Fibroblast of the aortic adventitia (primary cell): ENCODE measurements at regions not wholly inside any gene's neighbourhood (a gene's known extent, or its start where the extent isn't known, plus 50 kb on each side); places are given as distances from the start of the nearest gene placed in this dataset.

Experiments
- DNase-seq: peaks from one replicate; pipeline ENCODE4 v3.0.0-alpha.2; 2010; ENCODE audit warnings: low read depth
- H3K4me3 ChIP-seq: 2 replicates; pipeline ENCODE4 v1.5.1; 2011; ENCODE audit warnings: low read depth, mild to moderate bottlenecking, control low read depth, low read length, moderate library complexity
- TF ChIP-seq, protein P1 (sequence below): IDR thresholded peaks from 2 replicates; pipeline ENCODE4 v1.5.1; 2011; ENCODE audit warnings: mild to moderate bottlenecking, low read length, control low read depth, inconsistent platforms; ENCODE audit not compliant: insufficient read depth

DNA sequence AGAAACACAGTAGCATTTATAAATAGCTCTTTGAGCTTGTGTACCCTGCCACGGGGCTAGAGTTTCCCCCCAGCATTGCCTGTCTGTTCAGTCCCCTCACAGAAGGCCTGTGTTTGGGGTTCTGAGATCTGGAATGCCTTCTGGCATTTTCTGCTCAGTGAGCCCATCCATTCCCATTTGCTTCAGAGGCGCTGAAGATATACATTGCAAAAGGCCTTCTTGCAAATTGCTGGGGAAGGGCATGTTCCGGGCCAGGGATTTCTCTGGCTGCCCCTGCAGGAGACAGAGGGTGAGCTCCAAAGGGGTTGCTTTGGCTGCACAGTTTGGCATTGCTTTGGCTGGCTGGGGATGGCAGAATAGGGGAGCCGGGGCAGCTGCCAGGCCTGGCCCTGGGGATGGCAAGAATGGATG, 308.4 kb downstream of the MSX2 start:
- TF ChIP-seq, protein P1, sequence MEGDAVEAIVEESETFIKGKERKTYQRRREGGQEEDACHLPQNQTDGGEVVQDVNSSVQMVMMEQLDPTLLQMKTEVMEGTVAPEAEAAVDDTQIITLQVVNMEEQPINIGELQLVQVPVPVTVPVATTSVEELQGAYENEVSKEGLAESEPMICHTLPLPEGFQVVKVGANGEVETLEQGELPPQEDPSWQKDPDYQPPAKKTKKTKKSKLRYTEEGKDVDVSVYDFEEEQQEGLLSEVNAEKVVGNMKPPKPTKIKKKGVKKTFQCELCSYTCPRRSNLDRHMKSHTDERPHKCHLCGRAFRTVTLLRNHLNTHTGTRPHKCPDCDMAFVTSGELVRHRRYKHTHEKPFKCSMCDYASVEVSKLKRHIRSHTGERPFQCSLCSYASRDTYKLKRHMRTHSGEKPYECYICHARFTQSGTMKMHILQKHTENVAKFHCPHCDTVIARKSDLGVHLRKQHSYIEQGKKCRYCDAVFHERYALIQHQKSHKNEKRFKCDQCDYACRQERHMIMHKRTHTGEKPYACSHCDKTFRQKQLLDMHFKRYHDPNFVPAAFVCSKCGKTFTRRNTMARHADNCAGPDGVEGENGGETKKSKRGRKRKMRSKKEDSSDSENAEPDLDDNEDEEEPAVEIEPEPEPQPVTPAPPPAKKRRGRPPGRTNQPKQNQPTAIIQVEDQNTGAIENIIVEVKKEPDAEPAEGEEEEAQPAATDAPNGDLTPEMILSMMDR: no peak
- no peak overlapping the region for H3K4me3 ChIP-seq
- DNase-seq: no peak

DNA sequence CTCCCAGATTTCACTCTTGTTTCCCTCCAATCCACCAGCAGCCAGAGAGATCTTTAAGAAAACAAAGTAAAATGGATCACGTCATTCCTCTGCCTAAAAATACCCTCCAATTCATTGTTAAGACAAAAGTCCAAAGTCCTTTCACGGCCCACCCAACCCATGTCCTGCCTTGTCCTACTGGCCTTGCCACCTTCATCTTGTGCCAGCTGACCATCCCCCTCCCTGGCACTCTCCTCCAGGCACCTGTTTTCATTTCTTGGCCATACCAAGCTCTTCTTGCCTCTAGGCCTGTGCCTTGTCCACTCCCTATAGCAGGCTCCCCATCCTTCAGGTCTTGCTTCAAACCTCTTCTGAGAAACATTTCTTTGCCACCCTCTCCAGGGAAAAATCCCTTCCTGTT, 307.6 kb downstream of the MSX2 start:
- H3K4me3 ChIP-seq: no peak overlapping the region
- no peak for DNase-seq
- TF ChIP-seq, protein P1: no peak

DNA sequence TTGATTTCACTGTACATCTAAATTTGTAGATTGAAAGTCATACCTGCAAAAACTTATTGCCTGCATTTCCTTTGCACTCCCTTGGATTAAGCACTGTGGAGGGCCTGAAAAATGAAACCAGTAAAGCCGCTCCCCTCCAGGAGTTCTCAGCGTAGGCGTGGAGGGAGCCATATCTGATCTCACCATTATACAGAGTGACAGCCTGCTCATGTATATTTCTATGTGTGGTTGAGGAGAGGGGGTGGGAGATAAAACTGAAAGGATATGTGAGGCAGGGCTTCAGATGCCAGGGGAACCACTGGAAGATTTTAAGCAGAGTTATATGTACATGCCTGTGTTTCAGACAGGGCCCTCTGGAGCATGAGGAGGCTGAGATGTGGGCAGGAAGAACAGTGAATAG, 303.0 kb downstream of the MSX2 start:
- TF ChIP-seq, protein P1: no peak
- no peak for DNase-seq
- H3K4me3 ChIP-seq: no peak overlapping the region

DNA sequence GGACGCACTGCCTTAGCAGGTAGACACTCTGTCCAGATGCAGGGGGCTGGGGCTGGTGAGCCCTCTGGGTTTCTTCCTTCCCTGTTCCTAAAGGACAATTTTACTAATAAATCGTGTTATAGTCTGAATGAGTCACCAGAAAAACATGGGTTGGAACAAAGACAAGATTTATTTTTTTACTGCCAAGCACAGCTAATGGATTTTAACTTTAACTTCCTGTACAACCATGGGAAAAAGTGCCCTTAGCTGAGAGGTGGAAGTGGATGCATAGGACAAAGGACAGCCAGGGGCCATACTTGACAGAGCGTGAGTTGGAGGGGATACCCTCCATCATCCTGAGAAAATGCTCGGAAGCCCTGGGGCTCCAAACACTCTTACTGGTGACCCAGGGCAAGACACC, 300.7 kb downstream of the MSX2 start:
- no peak overlapping the region for H3K4me3 ChIP-seq
- no peak for DNase-seq
- TF ChIP-seq, protein P1: no peak

DNA sequence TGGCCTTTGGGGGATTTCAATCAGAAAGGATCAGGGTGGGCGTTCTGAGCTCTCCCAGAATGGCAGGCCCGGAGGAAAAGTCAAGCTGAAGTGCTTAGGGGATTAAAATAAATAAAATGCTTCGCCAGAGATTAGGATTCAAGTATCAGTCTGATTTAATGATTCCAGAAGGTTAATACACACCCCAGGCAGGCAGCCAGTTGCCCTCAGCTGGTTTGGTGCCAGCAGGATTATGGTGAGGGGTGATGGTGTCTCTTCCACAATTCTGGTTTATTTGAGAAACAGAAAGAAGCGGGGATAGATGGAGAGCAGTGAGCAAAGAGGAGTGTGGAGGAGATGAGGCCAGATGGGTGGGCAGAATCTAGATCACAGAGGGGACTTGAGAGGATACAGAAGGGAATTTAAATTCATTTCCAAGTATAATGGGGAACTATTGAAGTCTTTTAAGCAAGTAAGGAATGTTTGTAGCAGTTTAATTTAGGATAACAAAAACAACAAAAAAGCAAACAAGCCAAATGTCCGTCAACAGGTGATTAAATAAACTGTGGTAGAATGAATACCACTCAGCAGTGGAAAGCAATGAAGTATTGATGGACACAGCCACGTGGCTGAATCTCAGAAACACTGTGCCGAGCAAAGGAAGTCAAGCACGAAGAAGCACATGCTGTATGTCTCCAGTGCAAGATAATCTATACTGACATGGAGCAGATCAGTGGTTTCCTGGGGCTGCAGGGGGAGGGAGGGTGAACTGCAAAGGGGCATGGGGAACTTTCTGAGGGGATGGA, 297.7 kb downstream of the MSX2 start:
- TF ChIP-seq, protein P1: no peak
- H3K4me3 ChIP-seq: no peak overlapping the region
- DNase-seq: no peak

DNA sequence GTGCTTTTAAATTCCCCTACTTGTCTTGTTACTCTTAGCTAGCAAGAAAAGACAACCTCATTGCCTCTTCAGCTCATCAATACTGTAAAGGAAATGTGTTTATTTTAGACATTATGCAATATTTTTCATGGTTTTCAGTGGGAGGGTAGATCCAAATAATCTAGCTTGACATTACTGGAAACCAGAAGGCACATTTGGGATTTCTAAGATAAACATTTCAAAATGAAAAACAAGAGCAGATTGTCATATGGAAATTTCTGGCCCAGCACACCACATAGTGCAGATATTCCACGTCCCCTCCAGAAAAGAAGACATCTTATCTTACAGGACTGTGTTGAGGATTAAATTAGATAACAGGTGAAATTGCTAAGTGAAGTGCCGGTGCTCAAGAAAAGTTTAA, 296.9 kb downstream of the MSX2 start:
- DNase-seq: no peak
- H3K4me3 ChIP-seq: no peak overlapping the region
- TF ChIP-seq, protein P1: no peak
